HG03565 (cell line): ENCODE measurements at regions not wholly inside any gene's neighbourhood (a gene's known extent, or its start where the extent isn't known, plus 50 kb on each side); places are given as distances from the start of the nearest gene placed in this dataset.

ENCODE experiments used
- ATAC-seq: cut with Tn5 transposase; IDR thresholded peaks from one replicate; pipeline ENCODE4 v1.9.1; 2021; ENCODE audit warnings: mild to moderate bottlenecking, moderate library complexity; ENCODE audit not compliant: unreplicated experiment

DNA sequence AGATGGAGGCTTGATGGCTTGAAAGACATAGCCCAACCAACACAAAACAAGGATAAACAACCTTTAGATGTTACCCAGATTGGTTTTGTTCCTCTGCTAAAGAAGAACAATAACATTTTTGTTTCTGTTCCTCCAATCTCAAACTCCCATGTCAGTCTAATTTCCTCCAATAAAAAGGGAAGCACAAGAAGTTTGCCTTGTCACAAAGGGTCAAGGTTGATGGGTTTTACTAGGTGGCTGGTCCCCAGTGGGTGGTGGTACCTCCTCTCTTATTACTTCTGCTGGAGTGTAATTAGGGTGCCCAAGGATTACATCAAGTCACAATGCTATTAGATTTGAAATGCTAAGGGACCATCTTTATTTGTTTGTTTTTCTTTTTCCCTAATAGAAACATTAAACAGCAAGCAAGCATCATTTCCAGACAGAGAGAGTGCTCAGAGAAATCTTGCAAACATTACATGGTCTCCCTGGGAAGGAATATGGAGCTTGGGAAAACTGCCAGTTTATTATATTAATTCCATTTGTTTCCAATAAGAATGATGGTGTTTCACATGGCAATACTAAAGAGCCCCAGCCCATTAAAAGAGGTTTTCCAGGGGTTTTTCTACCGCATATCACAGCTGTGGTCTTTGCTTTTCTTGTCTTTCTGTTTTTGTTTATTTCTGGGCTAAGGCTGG is 78.3 kb upstream of the AOAH start:
- no peak for ATAC-seq

DNA sequence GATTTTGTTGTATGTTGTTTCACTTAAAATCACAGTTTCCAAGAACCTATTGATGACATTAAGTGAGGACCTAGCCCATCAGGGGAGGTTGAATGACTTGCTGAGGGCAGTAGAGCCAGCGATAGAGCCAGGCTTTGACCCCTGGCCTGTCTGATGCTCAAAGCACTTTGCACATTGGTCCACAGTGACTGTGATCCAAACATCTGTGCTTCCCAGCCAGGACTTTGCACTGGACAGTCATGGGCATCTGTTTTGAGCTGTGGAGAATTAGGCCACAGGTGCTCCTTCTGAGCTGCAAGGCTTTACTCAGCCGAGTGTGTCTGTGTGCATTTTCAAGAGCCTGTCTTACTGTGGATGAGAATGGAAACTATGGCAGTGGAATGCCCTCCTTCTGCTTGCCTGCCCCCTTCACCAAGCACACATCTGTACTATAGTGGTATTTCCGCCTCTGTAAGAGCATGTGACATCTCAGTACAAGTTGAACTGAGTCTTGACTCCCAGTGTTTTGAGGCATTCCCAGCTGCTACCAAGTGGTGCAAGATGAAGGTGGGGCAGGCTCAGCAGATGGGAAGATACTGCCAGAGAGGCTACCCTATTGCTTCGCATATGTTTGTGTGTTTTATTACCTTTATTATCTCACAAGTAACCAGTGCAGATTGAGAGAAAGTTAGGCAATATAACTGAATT is 72.7 kb upstream of the AOAH start:
- ATAC-seq = no peak

DNA sequence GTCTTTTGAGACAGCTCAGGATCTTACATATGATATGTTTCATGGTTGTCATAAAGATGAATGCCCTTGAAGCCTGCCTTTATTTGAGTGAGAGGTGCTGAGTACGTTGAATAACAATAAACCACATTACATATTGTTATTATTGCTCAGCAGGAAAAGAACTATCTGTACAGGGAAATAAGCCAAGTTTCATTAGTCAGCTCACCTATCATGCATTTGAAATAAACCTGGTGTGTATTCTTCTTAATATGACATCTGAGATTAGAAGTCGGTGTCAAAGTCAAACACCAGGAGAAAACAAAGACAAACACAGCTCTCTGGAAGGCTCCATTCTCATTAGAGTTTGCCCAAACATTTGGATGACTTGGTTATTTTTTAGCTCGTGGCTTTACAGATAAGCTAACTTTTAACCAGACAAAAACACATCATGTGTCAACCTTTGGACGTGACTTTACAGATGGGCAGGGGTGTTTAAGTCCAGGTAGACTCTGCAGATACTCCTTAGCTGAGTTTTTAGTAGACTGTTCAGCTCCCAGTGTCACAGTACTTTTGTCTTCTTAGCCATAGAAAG is 71.2 kb upstream of the AOAH start:
- no peak for ATAC-seq

DNA sequence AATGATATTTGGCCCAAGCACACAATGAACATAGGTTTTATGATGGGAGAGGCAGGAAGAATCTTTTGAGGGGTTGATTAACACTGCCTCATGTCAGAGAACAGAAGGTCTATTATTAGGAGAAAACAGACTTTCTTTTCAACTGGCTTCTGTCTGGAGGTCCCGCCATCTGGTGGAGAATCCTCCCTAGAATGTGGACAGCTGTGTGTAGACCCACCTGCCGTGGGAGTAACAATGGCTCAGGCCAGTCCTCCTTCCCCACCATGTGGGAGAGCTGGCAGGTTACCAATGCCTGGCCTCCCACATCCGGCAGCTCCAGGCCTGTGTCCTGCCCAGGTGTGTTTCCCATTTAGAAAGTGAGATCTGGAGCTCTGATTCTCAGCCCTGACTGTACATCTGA is 70.4 kb upstream of the AOAH start:
- no peak for ATAC-seq

DNA sequence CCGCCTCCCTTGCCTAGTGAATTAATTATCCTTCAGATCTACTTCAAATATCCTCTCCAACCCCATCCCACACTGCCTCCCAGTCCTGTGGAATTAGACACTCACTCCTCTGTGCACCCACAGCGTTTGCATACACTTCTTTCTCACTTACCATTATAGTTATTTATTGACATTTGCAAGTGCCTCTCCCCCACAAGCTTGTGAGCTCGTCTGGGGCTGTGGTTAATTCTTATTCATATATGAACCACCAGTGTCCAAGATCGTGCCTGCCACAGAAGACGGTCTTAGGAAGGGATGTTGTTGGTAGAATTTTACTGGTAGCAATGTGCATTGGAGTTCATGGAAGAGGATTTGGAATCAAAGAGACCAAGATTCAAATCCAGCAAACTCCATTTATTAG is 68.1 kb upstream of the AOAH start:
- no peak for ATAC-seq

DNA sequence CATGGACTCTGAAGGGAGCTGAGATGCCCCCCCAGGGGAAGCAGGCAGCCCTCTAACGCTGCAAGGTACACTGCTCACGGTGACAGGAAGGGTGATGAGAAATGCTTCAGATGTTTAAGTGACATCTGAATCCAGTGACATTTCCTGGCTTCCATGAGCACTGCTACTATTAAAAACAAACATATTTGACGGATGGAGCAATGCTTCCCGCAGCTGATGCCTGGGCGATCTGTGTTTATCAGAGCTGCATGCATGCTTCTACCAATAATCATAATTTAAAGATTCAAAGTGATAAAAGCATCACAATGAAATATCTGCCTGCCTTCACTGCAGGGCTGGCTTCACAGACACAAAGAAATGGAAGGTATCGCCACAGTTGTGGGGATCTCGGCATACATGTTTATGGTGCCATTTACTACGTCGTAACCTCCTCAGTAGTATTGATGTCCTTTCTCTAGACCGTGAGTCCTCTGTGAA is 66.1 kb upstream of the AOAH start:
- ATAC-seq = no peak

DNA sequence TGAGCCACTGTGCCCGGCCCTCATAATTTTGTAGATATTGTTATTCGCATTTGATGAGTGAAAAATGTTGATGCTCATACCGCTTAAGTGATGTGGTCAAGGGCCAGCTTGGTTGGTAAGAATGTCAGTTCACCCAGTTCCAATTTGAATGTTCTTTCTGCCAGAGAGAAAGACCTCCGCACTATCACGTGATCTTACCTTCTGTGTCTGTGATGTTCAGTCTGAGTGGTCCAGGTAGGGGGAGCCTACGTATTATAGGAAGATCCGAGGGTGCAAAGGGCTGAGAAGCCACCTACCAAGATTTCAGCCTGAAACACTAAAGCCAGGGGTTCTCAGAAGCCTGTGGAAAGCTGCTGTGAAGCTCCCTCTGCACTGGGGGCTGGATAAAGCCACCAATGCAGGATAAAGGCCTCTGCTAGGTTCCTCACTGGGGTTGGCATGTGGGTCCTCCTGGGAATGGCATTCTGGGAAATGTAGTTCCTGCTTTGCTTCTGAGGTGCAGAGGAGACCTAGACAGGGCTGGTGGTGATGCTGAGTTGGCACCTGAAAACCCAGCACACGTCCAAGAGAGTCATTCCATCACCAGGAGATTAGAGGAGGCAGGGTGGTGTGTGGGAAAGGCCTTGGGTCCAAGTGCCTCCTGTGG is 64.7 kb upstream of the AOAH start:
- no peak for ATAC-seq

DNA sequence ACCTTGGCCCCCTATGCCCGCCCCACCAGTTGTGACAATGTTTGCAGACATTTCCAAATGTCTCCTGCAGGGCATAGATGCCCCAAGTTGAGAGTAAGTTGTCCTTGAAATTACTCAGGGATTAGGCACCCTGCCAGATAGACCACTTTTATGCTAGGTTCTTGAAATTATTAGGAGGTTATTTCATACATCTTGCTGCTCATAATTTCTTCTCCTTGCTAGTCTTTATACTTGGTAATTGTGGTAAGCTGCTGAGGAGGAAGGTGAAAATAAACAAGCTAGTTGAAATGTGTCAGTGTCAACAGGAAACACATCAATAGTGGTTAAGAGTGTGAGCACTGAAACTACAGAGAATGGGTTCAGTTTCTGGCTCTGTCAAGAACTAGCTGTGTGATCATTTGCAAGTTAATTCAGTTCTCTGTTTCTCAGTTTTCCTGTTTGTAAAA is 63.7 kb upstream of the AOAH start:
- no peak for ATAC-seq

DNA sequence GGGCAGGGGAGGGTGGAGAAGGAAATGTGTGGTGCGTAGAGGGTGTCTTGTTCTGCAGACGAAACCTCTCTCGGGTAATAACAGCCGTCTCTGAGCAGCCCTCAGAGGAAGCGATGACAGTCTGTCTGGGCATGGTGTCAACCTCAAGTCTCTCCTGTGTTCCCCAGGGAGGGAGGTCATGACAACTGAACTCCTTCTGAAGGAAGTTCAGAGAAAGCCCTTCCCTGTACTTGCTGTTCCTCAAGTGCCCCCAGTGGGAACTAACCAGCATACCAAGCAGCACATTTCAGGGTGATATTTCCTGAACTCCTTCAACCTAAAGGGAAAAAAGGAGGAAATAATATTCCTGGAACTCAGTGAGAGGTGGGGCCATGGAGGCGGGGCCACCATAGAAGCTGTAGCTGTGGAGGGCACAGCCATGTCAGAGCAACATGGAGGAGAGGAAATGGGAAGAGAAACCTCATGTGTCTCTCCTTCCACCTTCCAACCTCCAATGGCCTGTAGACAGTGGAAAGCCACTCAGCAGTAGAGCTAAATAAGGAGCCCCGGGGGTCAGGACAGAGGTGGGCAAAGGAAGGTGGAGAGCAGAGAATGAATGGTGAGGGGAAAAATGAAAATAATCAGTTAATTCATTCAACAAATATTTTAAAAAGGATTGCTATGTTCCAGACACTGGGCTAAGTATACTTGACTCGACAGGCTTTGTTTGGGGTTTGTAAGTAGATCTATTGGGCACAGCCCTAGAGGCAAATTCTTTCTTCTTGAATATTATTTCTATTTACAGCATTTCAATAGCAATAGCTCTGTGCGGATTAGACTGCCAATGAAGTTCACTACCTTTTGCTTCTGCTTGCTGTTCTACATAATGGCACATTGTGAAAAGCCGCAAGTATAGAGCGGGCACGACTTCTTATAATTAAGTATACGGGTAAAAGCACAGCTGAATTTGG is 61.0 kb upstream of the AOAH start:
- ATAC-seq = peak; percentile 98

DNA sequence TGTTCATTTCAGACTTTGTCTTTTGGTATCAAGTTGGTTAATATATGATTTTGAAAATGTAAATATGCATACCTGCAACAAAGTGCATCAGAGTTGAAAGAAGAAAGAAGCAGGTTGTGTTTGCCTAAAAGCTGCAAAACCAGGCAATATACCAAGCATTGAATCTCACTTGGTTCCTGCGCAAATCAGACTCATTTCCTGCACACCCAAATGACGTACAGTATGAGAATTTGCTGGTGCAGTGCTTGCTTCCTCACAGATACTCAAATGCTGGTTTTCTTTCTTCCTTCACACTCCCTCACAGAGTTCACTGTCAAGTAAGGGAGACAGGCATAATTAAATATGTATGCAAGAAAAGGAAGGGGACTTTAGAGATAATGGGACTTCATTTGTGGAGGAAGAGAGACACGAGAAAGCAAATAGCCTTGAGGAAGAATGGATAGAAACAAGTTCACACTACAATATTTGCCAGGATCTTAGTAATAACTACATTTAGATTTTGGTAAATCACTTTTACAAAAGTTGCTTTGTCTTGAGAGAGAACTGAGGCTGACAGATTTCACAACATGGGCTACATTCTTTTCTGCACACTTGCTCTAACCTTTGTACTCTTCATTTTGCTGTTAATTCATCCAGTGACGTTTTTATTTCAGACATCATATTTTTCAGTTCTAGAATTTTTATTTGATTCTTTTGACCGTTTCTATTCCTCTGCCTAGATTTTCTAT is 56.9 kb upstream of the AOAH start:
- no peak for ATAC-seq

DNA sequence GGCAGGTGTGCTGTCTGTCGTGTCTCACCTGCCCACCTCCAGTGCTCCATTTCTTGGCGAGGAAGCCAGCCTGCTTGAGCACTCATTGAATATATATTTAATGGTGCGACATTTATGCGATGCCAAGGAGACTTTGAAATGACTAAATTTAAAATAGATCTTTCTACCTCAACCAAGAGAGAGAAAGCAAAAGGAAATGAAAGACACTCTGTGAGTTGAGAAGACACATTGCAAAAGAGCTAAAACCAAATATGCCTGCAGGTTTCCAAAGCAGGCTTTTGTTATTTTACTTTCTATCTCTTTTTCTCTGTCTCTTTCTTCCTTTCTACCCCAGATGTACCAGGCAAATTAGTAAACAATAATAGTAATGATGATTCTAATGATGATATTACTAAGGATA is 53.6 kb upstream of the AOAH start:
- no peak for ATAC-seq

DNA sequence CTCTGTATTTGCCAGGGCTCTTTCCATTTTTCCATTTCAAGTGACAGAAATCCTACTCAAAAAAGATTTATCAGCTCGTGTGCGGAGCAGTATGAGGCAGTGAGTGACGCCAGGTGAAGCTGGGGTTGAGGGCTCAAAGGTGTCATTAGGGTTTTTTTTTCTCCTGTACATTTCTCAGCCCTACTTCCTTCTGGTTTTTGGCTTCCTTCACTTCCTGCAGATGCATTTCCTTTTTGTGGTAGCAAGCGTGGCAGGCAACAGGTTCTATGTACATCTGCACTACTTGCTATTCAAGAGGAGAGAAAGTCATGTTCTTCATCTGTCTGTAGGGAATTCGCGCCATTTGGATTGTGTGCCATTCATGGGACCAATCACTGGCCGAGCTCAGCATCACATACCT is 52.8 kb upstream of the AOAH start:
- no peak for ATAC-seq

DNA sequence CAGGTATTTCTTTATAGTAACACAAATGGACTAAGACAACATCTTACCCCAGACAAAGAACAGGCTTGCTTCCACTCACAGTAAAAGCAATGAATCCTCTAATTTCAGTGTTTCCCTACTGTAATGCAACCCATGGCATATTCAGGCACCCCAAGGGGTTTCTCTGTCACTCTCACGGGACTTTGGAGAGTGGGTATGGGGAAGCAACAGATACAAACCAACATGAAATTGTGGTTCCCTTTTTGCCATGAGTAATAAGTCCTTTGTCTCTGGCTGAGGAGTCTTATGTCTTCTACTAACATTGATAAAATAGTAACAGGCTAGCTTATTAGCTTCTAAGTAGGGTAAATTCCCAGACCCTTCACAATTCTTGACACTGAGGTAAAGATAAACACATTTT is 51.4 kb upstream of the AOAH start:
- no peak for ATAC-seq

DNA sequence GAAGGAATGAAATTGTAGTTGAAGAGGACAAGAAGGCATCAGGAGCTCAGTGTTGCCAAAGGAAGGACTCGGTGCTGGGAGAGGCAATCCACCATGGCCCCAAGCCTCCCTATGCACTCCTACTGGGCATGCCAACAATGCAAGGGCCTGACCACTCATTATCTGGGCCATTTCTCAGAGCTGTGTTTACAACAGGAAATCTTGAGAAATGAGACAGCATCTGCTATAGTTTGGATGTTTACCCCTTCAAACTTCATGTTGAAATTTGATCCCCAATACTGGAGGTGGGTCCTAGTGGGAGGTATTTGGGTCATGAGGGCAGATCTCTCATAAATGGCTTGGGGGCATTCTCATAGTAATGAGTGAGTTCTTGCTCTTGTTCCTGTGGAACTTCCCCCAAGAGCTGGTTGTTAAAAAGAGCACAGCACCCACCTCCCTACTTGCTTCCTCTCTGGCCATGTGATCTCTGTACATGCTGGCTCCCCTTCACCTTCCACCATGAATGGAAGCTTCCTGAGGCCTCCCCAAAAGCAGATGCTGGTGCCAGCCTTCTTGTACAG is 50.8 kb upstream of the AOAH start:
- no peak for ATAC-seq
